KMS-11 (cell line): ENCODE measurements at regions not wholly inside any gene's neighbourhood (a gene's known extent, or its start where the extent isn't known, plus 50 kb on each side); places are given as distances from the start of the nearest gene placed in this dataset.
"Not testable (repeated sequence)": the region's sequence is repeated elsewhere in the genome, so short reads cannot be mapped to it uniquely, and the experiment has no call there.

Experiments used
- H2AFZ ChIP-seq: fragments of 200-600 bp; sonication (generic); 2 replicates; pipeline ENCODE4 v1.6.1; 2016; ENCODE audit warnings: antibody characterized with exemption, mixed run types, low read depth
- H3K27ac ChIP-seq: fragments of 200-600 bp; sonication (generic); 2 replicates; pipeline ENCODE4 v1.6.1; 2016; ENCODE audit warnings: mild to moderate bottlenecking, mixed run types
- H3K27me3 ChIP-seq: fragments of 200-600 bp; sonication (generic); 2 replicates; pipeline ENCODE4 v1.6.1; 2017; ENCODE audit warnings: mild to moderate bottlenecking, low read depth, mixed run types, moderate library complexity; ENCODE audit not compliant: insufficient read depth
- H3K36me3 ChIP-seq: fragments of 200-600 bp; sonication (generic); 2 replicates; pipeline ENCODE4 v1.6.1; 2017; ENCODE audit warnings: mild to moderate bottlenecking, mixed run types; ENCODE audit not compliant: insufficient read depth
- H3K4me1 ChIP-seq: fragments of 200-600 bp; sonication (generic); 2 replicates; pipeline ENCODE4 v1.6.1; 2016; ENCODE audit warnings: mild to moderate bottlenecking, low read depth, mixed run types; ENCODE audit not compliant: poor library complexity, severe bottlenecking
- H3K4me2 ChIP-seq: fragments of 200-600 bp; sonication (generic); 2 replicates; pipeline ENCODE4 v1.7.0; 2016; ENCODE audit warnings: mild to moderate bottlenecking, mixed run types
- H3K4me3 ChIP-seq: fragments of 200-600 bp; sonication (generic); IDR thresholded peaks from 2 replicates; pipeline ENCODE4 v1.6.1; 2017; ENCODE audit warnings: low read depth, low read length, mixed read lengths; ENCODE audit not compliant: insufficient read depth
- H3K79me2 ChIP-seq: fragments of 200-600 bp; sonication (generic); 2 replicates; pipeline ENCODE4 v1.6.1; 2016; ENCODE audit warnings: low read depth, mixed run types; ENCODE audit not compliant: insufficient read depth
- H3K9ac ChIP-seq: fragments of 200-600 bp; sonication (generic); 2 replicates; pipeline ENCODE4 v1.6.1; 2016; ENCODE audit warnings: mild to moderate bottlenecking, mixed run types
- H4K20me1 ChIP-seq: fragments of 200-600 bp; sonication (generic); 2 replicates; pipeline ENCODE4 v1.6.1; 2016; ENCODE audit warnings: mild to moderate bottlenecking, mixed run types; ENCODE audit not compliant: insufficient read depth
- CTCF ChIP-seq: fragments of 200-600 bp; sonication (generic); conservative IDR thresholded peaks from 2 replicates; pipeline ENCODE4 v1.6.1; 2017; ENCODE audit warnings: low read depth, mild to moderate bottlenecking, antibody characterized with exemption, low read length, moderate library complexity, mixed read lengths

- H3K4me1 ChIP-seq, result no peaks in the 10 kb centered on the region
- no peaks in the 10 kb centered on the region for H4K20me1 ChIP-seq
- H3K79me2 ChIP-seq, result no peaks in the 10 kb centered on the region
- no peak overlapping the region for H3K4me2 ChIP-seq
- H3K9ac ChIP-seq, result no peak overlapping the region
- no peak overlapping the region for H2AFZ ChIP-seq
- H3K27me3 ChIP-seq, result no peaks in the 10 kb centered on the region
- no peak for TF ChIP-seq CTCF
- no peak overlapping the region for H3K27ac ChIP-seq
- no peak overlapping the region for H3K4me3 ChIP-seq
- H3K36me3 ChIP-seq, result no peaks in the 10 kb centered on the region
Observed at GRCh38 chr6:114939630-114940029, 596.8 kb upstream of the HS3ST5 start.

- Histone ChIP-seq H3K27me3 (no peaks in the 10 kb centered on the region), H3K9ac (no peak overlapping the region), H2AFZ (no peak overlapping the region), H3K4me2 (no peak overlapping the region), H3K79me2 (no peaks in the 10 kb centered on the region), H3K27ac (no peak overlapping the region), H4K20me1 (no peaks in the 10 kb centered on the region), H3K4me3 (no peak overlapping the region), H3K4me1 (no peaks in the 10 kb centered on the region), H3K36me3 (no peaks in the 10 kb centered on the region)
- no peak for TF ChIP-seq CTCF
Observed at GRCh38 chr6:114936080-114936479, 593.3 kb upstream of the HS3ST5 start.

GRCh38 chr6:114934079-114934478 is 591.3 kb upstream of the HS3ST5 start:
- no peak overlapping the region for H3K27ac ChIP-seq
- no peaks in the 10 kb centered on the region for H3K36me3 ChIP-seq
- no peaks in the 10 kb centered on the region for H3K79me2 ChIP-seq
- no peaks in the 10 kb centered on the region for H4K20me1 ChIP-seq
- H3K4me2 ChIP-seq, result no peak overlapping the region
- TF ChIP-seq CTCF, result no peak
- no peaks in the 10 kb centered on the region for H3K27me3 ChIP-seq
- H3K4me1 ChIP-seq, result no peaks in the 10 kb centered on the region
- no peak overlapping the region for H2AFZ ChIP-seq
- H3K4me3 ChIP-seq, result no peak overlapping the region
- no peak overlapping the region for H3K9ac ChIP-seq

- H3K36me3 ChIP-seq, H3K4me3 ChIP-seq, H3K79me2 ChIP-seq, H2AFZ ChIP-seq, H3K4me2 ChIP-seq, H3K27me3 ChIP-seq, H3K27ac ChIP-seq, H3K4me1 ChIP-seq, H3K9ac ChIP-seq, H4K20me1 ChIP-seq: not testable (repeated sequence)
Observed at GRCh38 chr6:114928731-114929130, 585.9 kb upstream of the HS3ST5 start.

- Histone ChIP-seq H3K4me1 (no peaks in the 10 kb centered on the region), H3K4me3 (no peak overlapping the region), H3K9ac (no peak overlapping the region), H2AFZ (no peak overlapping the region), H3K36me3 (no peaks in the 10 kb centered on the region), H4K20me1 (no peaks in the 10 kb centered on the region), H3K4me2 (no peak overlapping the region), H3K79me2 (no peaks in the 10 kb centered on the region), H3K27ac (no peak overlapping the region), H3K27me3 (no peaks in the 10 kb centered on the region)
- no peak for TF ChIP-seq CTCF
Observed at GRCh38 chr6:114906096-114906495, 563.3 kb upstream of the HS3ST5 start.
